ENCODE measurements at regions not wholly inside any gene's neighbourhood (a gene's known extent, or its start where the extent isn't known, plus 50 kb on each side); places are given as distances from the start of the nearest gene placed in this dataset.

DNA sequence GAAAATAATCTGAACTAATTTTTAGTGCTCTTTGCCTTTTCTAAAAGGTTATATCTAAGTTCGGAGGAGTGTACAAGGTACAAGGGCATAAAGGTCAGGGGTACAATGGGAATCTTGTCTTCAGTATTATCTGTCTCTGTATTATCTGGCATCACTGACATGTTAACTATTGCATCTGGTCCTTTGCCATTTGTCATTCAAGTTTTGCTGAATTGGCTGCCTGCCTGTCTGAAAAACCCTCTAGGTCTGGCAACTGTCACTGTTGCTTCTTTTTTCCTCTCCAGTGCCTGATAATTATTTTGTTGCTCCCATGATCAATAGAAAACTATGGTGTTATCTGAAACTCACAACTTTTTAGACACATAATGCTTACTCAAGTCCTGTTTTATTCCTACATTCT is 112.5 kb upstream of the STK26 start:
- peaks cover 0 to 2% (median 0%) of the 10 kb centered on the region in 4 donors for H3K9me3 ChIP-seq (ENCODE audit: control insufficient read depth in 4 of 4, low read length in 3 of 4)
- no peaks in the 10 kb centered on the region for H3K36me3 ChIP-seq (ENCODE audit: control insufficient read depth in 4 of 4, insufficient read depth in 3 of 4, low read depth in 1 of 4, low read length in 3 of 4)
- no peak for DNase-seq (ENCODE audit: low spot score)
- no peaks in the 10 kb centered on the region for H3K4me1 ChIP-seq (ENCODE audit: control insufficient read depth in 4 of 4, insufficient read depth in 4 of 4, low read length in 3 of 4)
- H3K27me3 ChIP-seq (ENCODE audit: control insufficient read depth in 4 of 4, insufficient read depth in 4 of 4, low read length in 3 of 4): no peaks in the 10 kb centered on the region
- H3K9ac ChIP-seq (ENCODE audit: low read depth in 1 of 2, low read length in 2 of 2): no peak overlapping the region
- no peak overlapping the region for H3K4me3 ChIP-seq (ENCODE audit: low read depth in 1 of 3, low read length in 3 of 3)
- WGBS: 49% methylated on average over 1 of the region's 1 CpG
- no peak overlapping the region for H3K27ac ChIP-seq (ENCODE audit: low read depth in 1 of 2, low read length in 2 of 2)
- TF ChIP-seq JUND (IDR thresholded peaks at IDR 0.05): no peak
- TF ChIP-seq, protein P1, sequence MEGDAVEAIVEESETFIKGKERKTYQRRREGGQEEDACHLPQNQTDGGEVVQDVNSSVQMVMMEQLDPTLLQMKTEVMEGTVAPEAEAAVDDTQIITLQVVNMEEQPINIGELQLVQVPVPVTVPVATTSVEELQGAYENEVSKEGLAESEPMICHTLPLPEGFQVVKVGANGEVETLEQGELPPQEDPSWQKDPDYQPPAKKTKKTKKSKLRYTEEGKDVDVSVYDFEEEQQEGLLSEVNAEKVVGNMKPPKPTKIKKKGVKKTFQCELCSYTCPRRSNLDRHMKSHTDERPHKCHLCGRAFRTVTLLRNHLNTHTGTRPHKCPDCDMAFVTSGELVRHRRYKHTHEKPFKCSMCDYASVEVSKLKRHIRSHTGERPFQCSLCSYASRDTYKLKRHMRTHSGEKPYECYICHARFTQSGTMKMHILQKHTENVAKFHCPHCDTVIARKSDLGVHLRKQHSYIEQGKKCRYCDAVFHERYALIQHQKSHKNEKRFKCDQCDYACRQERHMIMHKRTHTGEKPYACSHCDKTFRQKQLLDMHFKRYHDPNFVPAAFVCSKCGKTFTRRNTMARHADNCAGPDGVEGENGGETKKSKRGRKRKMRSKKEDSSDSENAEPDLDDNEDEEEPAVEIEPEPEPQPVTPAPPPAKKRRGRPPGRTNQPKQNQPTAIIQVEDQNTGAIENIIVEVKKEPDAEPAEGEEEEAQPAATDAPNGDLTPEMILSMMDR (IDR thresholded peaks at IDR 0.05; ENCODE audit: low read depth, low read length, missing input control): no peak
- no peak for TF ChIP-seq TAF1 (conservative IDR thresholded peaks at IDR 0.05)
- no peak for TF ChIP-seq GABPA (IDR thresholded peaks at IDR 0.05 in 1 of 2, conservative IDR thresholded peaks at IDR 0.05 in 1 of 2)
- TF ChIP-seq SP1 (IDR thresholded peaks at IDR 0.05): no peak
- TF ChIP-seq ATF3 (IDR thresholded peaks at IDR 0.05): no peak
- TF ChIP-seq HNF4A (conservative IDR thresholded peaks at IDR 0.05): no peak
- TF ChIP-seq REST (IDR thresholded peaks at IDR 0.05): no peak
- TF ChIP-seq YY1 (IDR thresholded peaks at IDR 0.05): no peak
- TF ChIP-seq NR2F2 (IDR thresholded peaks at IDR 0.05): no peak
- TF ChIP-seq FOXA2 (IDR thresholded peaks at IDR 0.05): no peak
- no peak for TF ChIP-seq RAD21 (IDR thresholded peaks at IDR 0.05)
- no peak for TF ChIP-seq RXRA (IDR thresholded peaks at IDR 0.05)
- TF ChIP-seq, protein P2, sequence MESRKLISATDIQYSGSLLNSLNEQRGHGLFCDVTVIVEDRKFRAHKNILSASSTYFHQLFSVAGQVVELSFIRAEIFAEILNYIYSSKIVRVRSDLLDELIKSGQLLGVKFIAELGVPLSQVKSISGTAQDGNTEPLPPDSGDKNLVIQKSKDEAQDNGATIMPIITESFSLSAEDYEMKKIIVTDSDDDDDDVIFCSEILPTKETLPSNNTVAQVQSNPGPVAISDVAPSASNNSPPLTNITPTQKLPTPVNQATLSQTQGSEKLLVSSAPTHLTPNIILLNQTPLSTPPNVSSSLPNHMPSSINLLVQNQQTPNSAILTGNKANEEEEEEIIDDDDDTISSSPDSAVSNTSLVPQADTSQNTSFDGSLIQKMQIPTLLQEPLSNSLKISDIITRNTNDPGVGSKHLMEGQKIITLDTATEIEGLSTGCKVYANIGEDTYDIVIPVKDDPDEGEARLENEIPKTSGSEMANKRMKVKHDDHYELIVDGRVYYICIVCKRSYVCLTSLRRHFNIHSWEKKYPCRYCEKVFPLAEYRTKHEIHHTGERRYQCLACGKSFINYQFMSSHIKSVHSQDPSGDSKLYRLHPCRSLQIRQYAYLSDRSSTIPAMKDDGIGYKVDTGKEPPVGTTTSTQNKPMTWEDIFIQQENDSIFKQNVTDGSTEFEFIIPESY (IDR thresholded peaks at IDR 0.05): no peak
- no peak for TF ChIP-seq FOXA1 (IDR thresholded peaks at IDR 0.05)

DNA sequence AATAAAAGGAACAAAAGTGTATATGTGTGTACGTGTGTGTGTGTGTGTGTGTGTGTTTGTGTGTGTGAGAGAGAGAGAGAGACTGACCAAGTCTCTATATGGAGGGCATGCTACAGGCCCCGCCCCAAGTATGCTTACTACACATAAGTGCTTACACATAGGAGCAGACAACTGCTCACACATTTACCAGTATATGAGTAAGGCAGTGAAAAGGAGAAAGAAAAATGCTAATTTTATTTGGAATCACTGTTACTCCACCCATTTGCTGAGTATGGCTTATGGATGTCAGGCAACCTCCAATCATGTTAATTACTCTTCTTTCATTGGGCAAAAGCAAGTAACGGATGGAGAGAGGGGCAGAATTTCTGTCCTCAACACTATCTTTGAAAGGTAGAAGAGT is 107.6 kb upstream of the STK26 start:
- no peak overlapping the region for H3K9ac ChIP-seq (ENCODE audit: low read depth in 1 of 2, low read length in 2 of 2)
- no peak overlapping the region for H3K27ac ChIP-seq (ENCODE audit: low read depth in 1 of 2, low read length in 2 of 2)
- no peak for DNase-seq (ENCODE audit: low spot score)
- H3K4me1 ChIP-seq (ENCODE audit: control insufficient read depth in 4 of 4, insufficient read depth in 4 of 4, low read length in 3 of 4): no peaks in the 10 kb centered on the region
- whole genome bisulfite sequencing: 75% methylated on average over 3 of the region's 3 CpGs
- no peaks in the 10 kb centered on the region for H3K27me3 ChIP-seq (ENCODE audit: control insufficient read depth in 4 of 4, insufficient read depth in 4 of 4, low read length in 3 of 4)
- TF ChIP-seq NR2F2 (IDR thresholded peaks at IDR 0.05) (no peak), EGR1 (IDR thresholded peaks at IDR 0.05; ENCODE audit: low read depth in 2 of 2) (no peak), GABPA (IDR thresholded peaks at IDR 0.05 in 1 of 2, conservative IDR thresholded peaks at IDR 0.05 in 1 of 2) (no peak), ATF3 (IDR thresholded peaks at IDR 0.05) (no peak), HNF4G (IDR thresholded peaks at IDR 0.05) (no peak), RXRA (IDR thresholded peaks at IDR 0.05) (no peak), FOXA2 (IDR thresholded peaks at IDR 0.05) (no peak), JUND (IDR thresholded peaks at IDR 0.05) (no peak), FOXA1 (IDR thresholded peaks at IDR 0.05) (no peak), TAF1 (conservative IDR thresholded peaks at IDR 0.05) (no peak)
- TF ChIP-seq, protein P2 (IDR thresholded peaks at IDR 0.05): no peak
- TF ChIP-seq, protein P1 (IDR thresholded peaks at IDR 0.05; ENCODE audit: low read depth, low read length, missing input control): no peak
- H3K4me3 ChIP-seq (ENCODE audit: low read depth in 1 of 3, low read length in 3 of 3): no peak overlapping the region
- H3K9me3 ChIP-seq (ENCODE audit: control insufficient read depth in 4 of 4, low read length in 3 of 4): no peaks in the 10 kb centered on the region
- no peaks in the 10 kb centered on the region for H3K36me3 ChIP-seq (ENCODE audit: control insufficient read depth in 4 of 4, insufficient read depth in 3 of 4, low read depth in 1 of 4, low read length in 3 of 4)

Data from liver (tissue), 8 donors.